ENCODE measurements at regions not wholly inside any gene's neighbourhood (a gene's known extent, or its start where the extent isn't known, plus 50 kb on each side); places are given as distances from the start of the nearest gene placed in this dataset.

GRCh38 chr14:56972948-56973347 lies 162.7 kb upstream of the OTX2 start:
- intact Hi-C loops (cut with DNase I; ENCODE audit: low total_unique reads) = no loop called here
- H3K27me3 ChIP-seq (replicated peaks in 1 of 7) = no peaks in the 10 kb centered on the region
- DNase-seq = no peak

DNA sequence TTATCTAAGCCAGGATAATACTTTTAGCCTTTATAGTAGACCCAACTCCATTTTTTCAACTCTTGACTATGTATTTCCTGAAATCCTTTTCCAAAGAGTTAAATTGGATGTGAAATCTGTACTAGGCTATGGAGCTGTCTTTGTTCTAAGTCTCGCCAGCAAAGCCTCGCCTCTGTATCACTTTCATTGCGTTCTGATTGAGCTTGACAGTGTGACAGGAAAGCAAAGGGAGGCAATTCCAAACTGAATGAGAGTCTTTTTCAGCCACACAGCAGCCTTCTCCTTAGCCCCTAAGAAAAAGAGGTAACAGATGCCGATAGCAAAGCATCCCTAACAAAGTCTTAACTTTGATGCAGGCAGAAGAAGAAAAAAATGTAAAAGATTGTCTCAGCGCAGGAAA lies 154.6 kb upstream of the OTX2 start:
- no peak for TF ChIP-seq CTCF (IDR thresholded peaks at IDR 0.05 in 8 of 11, conservative IDR thresholded peaks at IDR 0.05 in 3 of 11)
- no peak for TF ChIP-seq POLR2A (IDR thresholded peaks at IDR 0.05)
- no peak for TF ChIP-seq POLR2AphosphoS5 (IDR thresholded peaks at IDR 0.05)
- no peak for DNase-seq
- H3K27me3 ChIP-seq (replicated peaks in 1 of 7) = no peaks in the 10 kb centered on the region
- no peak overlapping the region for H3K27ac ChIP-seq
- no peaks in the 10 kb centered on the region for H3K9me3 ChIP-seq
- no peaks in the 10 kb centered on the region for H3K36me3 ChIP-seq
- 68 to 78% (median 76%) methylated on average over 5 of the region's 5 CpGs for WGBS, 5 donors
- H3K4me3 ChIP-seq = no peak overlapping the region
- H3K4me1 ChIP-seq = no peaks in the 10 kb centered on the region
- intact Hi-C loops (cut with DNase I; ENCODE audit: low total_unique reads) = no loop called here

More at GRCh38 chr14:56972948-56973347, 162.7 kb upstream of the OTX2 start:
- Histone ChIP-seq H3K27ac (no peak overlapping the region), H3K4me1 (no peaks in the 10 kb centered on the region), H3K4me3 (no peak overlapping the region), H3K9me3 (no peaks in the 10 kb centered on the region), H3K36me3 (no peaks in the 10 kb centered on the region)
- TF ChIP-seq POLR2AphosphoS5 (IDR thresholded peaks at IDR 0.05) (no peak), POLR2A (IDR thresholded peaks at IDR 0.05) (no peak), CTCF (IDR thresholded peaks at IDR 0.05 in 8 of 11, conservative IDR thresholded peaks at IDR 0.05 in 3 of 11) (no peak)

DNA sequence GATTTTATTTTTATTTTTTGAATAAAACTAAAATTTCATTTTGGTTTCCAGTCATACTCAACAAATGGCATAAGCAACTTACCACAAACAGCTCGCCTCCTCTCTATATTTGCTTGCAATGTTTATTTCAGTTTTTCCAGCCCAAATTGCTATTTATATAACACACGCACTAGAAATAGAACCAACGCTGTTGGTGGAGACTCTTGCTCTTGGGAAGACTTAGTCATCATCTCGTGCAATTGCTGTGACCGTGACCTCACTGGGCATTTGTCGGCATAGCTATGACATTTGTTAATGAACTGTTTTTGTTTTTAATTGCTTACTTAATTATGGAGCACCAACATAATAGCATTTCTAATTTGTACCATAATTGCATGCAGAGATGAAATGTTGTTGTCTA lies 153.1 kb upstream of the OTX2 start:
- no peak for TF ChIP-seq POLR2A (IDR thresholded peaks at IDR 0.05)
- no peak for TF ChIP-seq CTCF (IDR thresholded peaks at IDR 0.05 in 8 of 11, conservative IDR thresholded peaks at IDR 0.05 in 3 of 11)
- no peak for TF ChIP-seq POLR2AphosphoS5 (IDR thresholded peaks at IDR 0.05)
- DNase-seq = no peak
- no peak overlapping the region for H3K27ac ChIP-seq
- 78 to 90% (median 85%) methylated on average over 6 of the region's 6 CpGs for WGBS, 5 donors
- intact Hi-C loops (cut with DNase I; ENCODE audit: low total_unique reads) = no loop called here
- no peaks in the 10 kb centered on the region for H3K36me3 ChIP-seq
- H3K9me3 ChIP-seq = no peaks in the 10 kb centered on the region
- no peak overlapping the region for H3K4me3 ChIP-seq
- no peaks in the 10 kb centered on the region for H3K4me1 ChIP-seq
- no peaks in the 10 kb centered on the region for H3K27me3 ChIP-seq (replicated peaks in 1 of 7)

DNA sequence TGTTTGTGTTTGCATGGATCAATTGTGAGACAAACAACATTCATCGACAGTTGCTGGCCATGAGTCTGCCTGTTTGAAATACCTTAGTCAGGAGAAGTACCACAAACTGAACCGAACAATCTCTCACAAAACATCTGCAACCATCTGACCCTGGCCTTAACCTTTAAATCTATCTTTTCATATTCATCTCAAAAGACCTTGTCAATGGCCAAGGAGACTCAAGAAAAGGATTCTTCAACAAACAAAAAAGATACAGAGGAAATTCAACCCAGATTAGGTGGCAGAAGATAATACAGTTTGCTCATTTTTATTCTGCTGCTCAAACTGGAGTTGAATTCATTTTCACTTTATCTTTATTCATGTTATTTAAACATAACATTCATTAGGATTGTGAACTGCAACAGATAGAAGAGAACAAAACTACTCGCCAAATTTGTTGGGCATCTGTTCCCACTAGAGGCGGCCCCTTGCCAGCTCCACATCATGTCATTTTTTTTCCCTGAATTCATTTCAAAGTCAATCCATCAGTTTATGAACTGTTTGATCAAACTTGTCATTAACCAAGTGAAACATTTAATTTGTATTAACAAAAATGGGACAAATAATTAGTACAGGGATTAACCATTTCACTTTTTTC lies 152.3 kb upstream of the OTX2 start:
- no peaks in the 10 kb centered on the region for H3K36me3 ChIP-seq
- 74 to 88% (median 85%) methylated on average over 4 of the region's 4 CpGs for WGBS, 5 donors
- no peak for DNase-seq
- no peaks in the 10 kb centered on the region for H3K4me1 ChIP-seq
- H3K9me3 ChIP-seq = no peaks in the 10 kb centered on the region
- TF ChIP-seq POLR2AphosphoS5 (IDR thresholded peaks at IDR 0.05) (no peak), POLR2A (IDR thresholded peaks at IDR 0.05) (no peak), CTCF (IDR thresholded peaks at IDR 0.05 in 8 of 11, conservative IDR thresholded peaks at IDR 0.05 in 3 of 11) (no peak)
- intact Hi-C loops (cut with DNase I; ENCODE audit: low total_unique reads) = no loop called here
- no peak overlapping the region for H3K4me3 ChIP-seq
- no peaks in the 10 kb centered on the region for H3K27me3 ChIP-seq (replicated peaks in 1 of 7)
- H3K27ac ChIP-seq = no peak overlapping the region

Data from spleen (tissue), 11 donors.